ENCODE measurements at regions not wholly inside any gene's neighbourhood (a gene's known extent, or its start where the extent isn't known, plus 50 kb on each side); places are given as distances from the start of the nearest gene placed in this dataset.

GRCh38 chr4:137648531-137648930 is 116.2 kb upstream of the PCDH18 start:
- ChIA-PET POLR2A (no interaction called here), CTCF (no interaction called here)

- ChIA-PET POLR2A (no interaction called here), CTCF (no interaction called here)
These were observed 115.1 kb upstream of the PCDH18 start for GRCh38 chr4:137647375-137647774.

- ChIA-PET POLR2A (no interaction called here), CTCF (no interaction called here)
These were observed 111.9 kb upstream of the PCDH18 start for GRCh38 chr4:137644201-137644600.

GRCh38 chr4:137641544-137641943 is 109.2 kb upstream of the PCDH18 start:
- ChIA-PET POLR2A (no interaction called here), CTCF (no interaction called here)

- ChIA-PET POLR2A (no interaction called here), CTCF (no interaction called here)
These were observed 108.5 kb upstream of the PCDH18 start for GRCh38 chr4:137640838-137641158.

GRCh38 chr4:137640156-137640837 is 108.0 kb upstream of the PCDH18 start:
- ChIA-PET CTCF (no interaction called here), POLR2A (no interaction called here)

- CTCF ChIA-PET, result no interaction called here
These were observed 106.6 kb upstream of the PCDH18 start for GRCh38 chr4:137638934-137639333.

GRCh38 chr4:137635601-137636000 is 103.3 kb upstream of the PCDH18 start:
- CTCF ChIA-PET, result no interaction called here
- POLR2A ChIA-PET, result no interaction called here

More at GRCh38 chr4:137638934-137639333, 106.6 kb upstream of the PCDH18 start:
- POLR2A ChIA-PET, result no interaction called here

- CTCF ChIA-PET, result no interaction called here
- POLR2A ChIA-PET, result no interaction called here
These were observed 102.8 kb upstream of the PCDH18 start for GRCh38 chr4:137635108-137635507.

GRCh38 chr4:137632842-137633241 is 100.5 kb upstream of the PCDH18 start:
- ChIA-PET POLR2A (no interaction called here), CTCF (no interaction called here)

GRCh38 chr4:137631605-137632004 is 99.3 kb upstream of the PCDH18 start:
- POLR2A ChIA-PET, result no interaction called here
- CTCF ChIA-PET, result no interaction called here

- CTCF ChIA-PET, result no interaction called here
- POLR2A ChIA-PET, result no interaction called here
These were observed 98.0 kb upstream of the PCDH18 start for GRCh38 chr4:137630252-137630651.

- ChIA-PET POLR2A (no interaction called here), CTCF (no interaction called here)
These were observed 95.6 kb upstream of the PCDH18 start for GRCh38 chr4:137627739-137628460.

GRCh38 chr4:137626942-137627738 is 94.8 kb upstream of the PCDH18 start:
- POLR2A ChIA-PET, result no interaction called here
- CTCF ChIA-PET, result no interaction called here

GRCh38 chr4:137623013-137623412 is 90.7 kb upstream of the PCDH18 start:
- POLR2A ChIA-PET, result no interaction called here
- CTCF ChIA-PET, result no interaction called here

GRCh38 chr4:137621056-137621455 is 88.8 kb upstream of the PCDH18 start:
- CTCF ChIA-PET, result no interaction called here
- POLR2A ChIA-PET, result no interaction called here

GRCh38 chr4:137614491-137614890 is 82.2 kb upstream of the PCDH18 start:
- POLR2A ChIA-PET, result no interaction called here

GRCh38 chr4:137611998-137612700 is 79.9 kb upstream of the PCDH18 start:
- POLR2A ChIA-PET, result no interaction called here
- CTCF ChIA-PET, result no interaction called here

More at GRCh38 chr4:137614491-137614890, 82.2 kb upstream of the PCDH18 start:
- CTCF ChIA-PET, result no interaction called here

GRCh38 chr4:137610960-137611359 is 78.7 kb upstream of the PCDH18 start:
- CTCF ChIA-PET, result no interaction called here
- POLR2A ChIA-PET, result no interaction called here

GRCh38 chr4:137609718-137610430 is 77.6 kb upstream of the PCDH18 start:
- POLR2A ChIA-PET, result no interaction called here
- CTCF ChIA-PET, result no interaction called here

All from activated CD8-positive, alpha-beta memory T cell treated with anti-CD3 and anti-CD28 coated beads for 36 hours (primary cell).